ENCODE measurements at regions not wholly inside any gene's neighbourhood (a gene's known extent, or its start where the extent isn't known, plus 50 kb on each side); places are given as distances from the start of the nearest gene placed in this dataset.
"Not testable (repeated sequence)": the region's sequence is repeated elsewhere in the genome, so short reads cannot be mapped to it uniquely, and the experiment has no call there.

DNA sequence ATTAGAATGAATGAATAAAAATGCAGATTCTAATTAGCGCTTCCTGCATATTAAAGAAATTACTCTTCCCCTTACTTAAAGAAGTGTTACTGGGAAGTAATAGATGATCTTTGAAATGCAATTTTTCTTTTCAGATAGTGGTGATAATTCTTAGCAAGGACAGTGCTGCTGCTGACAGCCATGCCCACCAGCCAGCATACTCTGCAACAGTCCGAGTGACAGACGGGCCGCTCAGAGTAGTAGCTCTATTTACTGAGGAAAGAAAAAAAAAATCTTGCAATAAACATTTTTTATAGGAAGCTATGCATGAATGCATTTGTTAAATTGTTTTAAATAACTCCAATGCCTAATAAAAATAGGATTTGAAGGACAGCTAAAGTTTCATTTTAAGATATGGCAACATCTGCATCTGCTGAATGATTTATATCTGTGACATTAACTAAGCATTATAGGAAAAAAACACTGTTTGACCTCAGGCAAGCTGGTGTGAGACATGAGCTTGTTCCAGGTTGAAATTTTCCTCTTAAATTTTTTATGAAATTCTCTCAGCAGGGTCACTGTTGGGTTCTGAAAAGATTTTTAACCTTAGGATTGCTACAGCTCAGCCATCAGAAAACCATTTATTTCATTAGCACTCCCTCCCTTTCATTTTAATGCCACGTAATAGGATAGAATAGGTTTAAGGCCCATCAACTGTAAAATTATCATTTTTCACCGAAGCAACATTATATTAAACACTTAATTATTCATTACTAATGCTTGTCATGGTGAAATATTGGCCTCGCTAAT, 393.8 kb downstream of the DCDC2C start:
- Histone ChIP-seq H3K4me3 (ENCODE audit: low read depth, low read length) (no peak overlapping the region), H3K36me3 (replicated peaks) (no peaks in the 10 kb centered on the region), H3K27ac (no peak overlapping the region), H3K27me3 (replicated peaks) (no peaks in the 10 kb centered on the region)
- in situ Hi-C loops (cut with HindIII; ENCODE audit: low pct_ligation_motif_present, low sequenced_read_pairs), result no loop called here
- TF ChIP-seq, protein P1, sequence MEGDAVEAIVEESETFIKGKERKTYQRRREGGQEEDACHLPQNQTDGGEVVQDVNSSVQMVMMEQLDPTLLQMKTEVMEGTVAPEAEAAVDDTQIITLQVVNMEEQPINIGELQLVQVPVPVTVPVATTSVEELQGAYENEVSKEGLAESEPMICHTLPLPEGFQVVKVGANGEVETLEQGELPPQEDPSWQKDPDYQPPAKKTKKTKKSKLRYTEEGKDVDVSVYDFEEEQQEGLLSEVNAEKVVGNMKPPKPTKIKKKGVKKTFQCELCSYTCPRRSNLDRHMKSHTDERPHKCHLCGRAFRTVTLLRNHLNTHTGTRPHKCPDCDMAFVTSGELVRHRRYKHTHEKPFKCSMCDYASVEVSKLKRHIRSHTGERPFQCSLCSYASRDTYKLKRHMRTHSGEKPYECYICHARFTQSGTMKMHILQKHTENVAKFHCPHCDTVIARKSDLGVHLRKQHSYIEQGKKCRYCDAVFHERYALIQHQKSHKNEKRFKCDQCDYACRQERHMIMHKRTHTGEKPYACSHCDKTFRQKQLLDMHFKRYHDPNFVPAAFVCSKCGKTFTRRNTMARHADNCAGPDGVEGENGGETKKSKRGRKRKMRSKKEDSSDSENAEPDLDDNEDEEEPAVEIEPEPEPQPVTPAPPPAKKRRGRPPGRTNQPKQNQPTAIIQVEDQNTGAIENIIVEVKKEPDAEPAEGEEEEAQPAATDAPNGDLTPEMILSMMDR (IDR thresholded peaks at IDR 0.05; ENCODE audit: low read depth, low read length, missing control alignments), result no peak
- no peak for DNase-seq

DNA sequence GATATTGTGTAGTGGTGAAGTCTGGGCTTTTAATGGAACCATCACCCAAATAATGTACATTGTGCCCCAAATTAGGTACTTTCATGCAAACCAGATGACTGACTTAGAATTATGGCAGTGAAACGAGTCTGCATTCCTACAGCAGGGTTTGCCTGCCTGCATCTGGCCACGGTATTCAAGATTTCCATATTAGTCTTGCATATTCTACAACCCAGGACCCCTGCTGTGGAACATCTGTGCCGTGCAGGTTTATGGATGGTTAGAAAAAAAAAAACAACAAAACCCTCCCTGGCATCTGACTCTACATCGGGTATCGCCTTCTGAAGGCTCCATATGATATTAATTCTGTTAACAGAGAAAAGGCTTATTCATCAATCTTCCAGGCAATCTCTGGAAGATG, 394.8 kb downstream of the DCDC2C start:
- Histone ChIP-seq H3K27ac (no peak overlapping the region), H3K4me3 (ENCODE audit: low read depth, low read length) (no peak overlapping the region), H3K27me3 (replicated peaks) (no peaks in the 10 kb centered on the region), H3K36me3 (replicated peaks) (no peaks in the 10 kb centered on the region)
- in situ Hi-C loops (cut with HindIII; ENCODE audit: low pct_ligation_motif_present, low sequenced_read_pairs), result no loop called here
- no peak for DNase-seq
- TF ChIP-seq, protein P1 (IDR thresholded peaks at IDR 0.05; ENCODE audit: low read depth, low read length, missing control alignments), result no peak

DNA sequence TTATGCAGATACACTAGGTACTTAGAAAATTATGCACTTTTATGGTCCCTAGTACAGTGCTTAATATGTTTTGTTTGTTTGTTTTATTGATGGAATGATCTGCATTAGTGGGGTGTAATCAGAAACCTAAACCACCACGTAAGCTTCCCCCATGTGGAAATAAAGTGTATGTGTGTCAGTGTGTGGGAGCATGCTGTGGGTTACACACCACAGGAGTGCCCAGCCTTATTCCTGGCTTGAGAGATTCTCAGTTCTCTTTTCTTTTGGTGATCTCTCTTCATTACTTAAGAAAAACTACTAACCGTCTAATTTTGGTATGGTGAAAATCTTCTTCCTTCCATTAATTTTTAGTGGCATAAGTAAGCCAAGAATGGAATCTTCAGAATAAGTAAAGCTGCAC, 398.6 kb downstream of the DCDC2C start:
- in situ Hi-C loops (cut with HindIII; ENCODE audit: low pct_ligation_motif_present, low sequenced_read_pairs), result no loop called here
- TF ChIP-seq, protein P1 (IDR thresholded peaks at IDR 0.05; ENCODE audit: low read depth, low read length, missing control alignments), result no peak
- no peak overlapping the region for H3K4me3 ChIP-seq (ENCODE audit: low read depth, low read length)
- no peak for DNase-seq
- no peak overlapping the region for H3K27ac ChIP-seq
- H3K27me3 ChIP-seq (replicated peaks), result no peaks in the 10 kb centered on the region
- H3K36me3 ChIP-seq (replicated peaks), result no peaks in the 10 kb centered on the region

DNA sequence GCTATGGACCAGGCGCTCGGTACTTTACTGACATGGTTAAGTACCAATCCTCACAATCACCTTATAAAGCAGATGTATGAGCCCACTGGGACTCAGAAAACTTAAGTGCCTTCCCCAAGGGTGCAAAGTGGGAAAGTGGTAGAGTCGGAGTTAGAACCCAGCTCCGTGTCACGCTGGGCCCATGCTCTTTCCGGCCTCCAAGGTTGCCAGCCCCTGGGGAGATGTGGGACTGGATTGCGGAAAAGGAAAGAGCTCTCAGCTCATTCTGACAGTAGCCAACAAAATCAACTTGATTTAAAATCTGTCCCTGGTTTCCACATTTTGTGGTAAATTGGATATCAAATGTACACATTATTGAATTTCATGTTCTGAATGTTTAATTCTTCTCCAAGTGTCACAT, 403.8 kb downstream of the DCDC2C start:
- TF ChIP-seq, protein P1 (IDR thresholded peaks at IDR 0.05; ENCODE audit: low read depth, low read length, missing control alignments), result no peak
- Histone ChIP-seq H3K36me3 (replicated peaks) (no peaks in the 10 kb centered on the region), H3K27ac (no peak overlapping the region), H3K27me3 (replicated peaks) (no peaks in the 10 kb centered on the region), H3K4me3 (ENCODE audit: low read depth, low read length) (no peak overlapping the region)
- in situ Hi-C loops (cut with HindIII; ENCODE audit: low pct_ligation_motif_present, low sequenced_read_pairs), result no loop called here
- DNase-seq, result no peak

DNA sequence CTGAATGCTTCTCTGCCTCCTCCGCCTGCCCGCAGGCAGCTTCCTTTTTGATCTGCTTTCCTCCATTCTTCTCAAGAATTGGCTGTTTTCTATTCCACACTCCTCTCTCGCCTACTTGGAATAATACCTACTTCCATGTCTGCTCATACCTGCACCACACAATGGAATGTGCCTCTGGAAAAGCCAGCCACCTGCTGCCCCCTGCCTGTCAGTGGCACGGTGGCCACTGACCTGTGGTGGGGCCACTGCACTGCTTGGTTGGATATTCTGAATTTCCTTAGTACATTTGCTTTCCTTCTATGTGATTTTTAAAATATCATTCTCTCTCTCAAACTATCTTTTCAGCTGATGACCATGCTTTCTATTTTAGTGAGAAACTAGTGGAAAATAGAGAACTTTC, 406.9 kb downstream of the DCDC2C start:
- H3K4me3 ChIP-seq (ENCODE audit: low read depth, low read length), result no peak overlapping the region
- in situ Hi-C loops (cut with HindIII; ENCODE audit: low pct_ligation_motif_present, low sequenced_read_pairs), result no loop called here
- TF ChIP-seq, protein P1 (IDR thresholded peaks at IDR 0.05; ENCODE audit: low read depth, low read length, missing control alignments), result no peak

DNA sequence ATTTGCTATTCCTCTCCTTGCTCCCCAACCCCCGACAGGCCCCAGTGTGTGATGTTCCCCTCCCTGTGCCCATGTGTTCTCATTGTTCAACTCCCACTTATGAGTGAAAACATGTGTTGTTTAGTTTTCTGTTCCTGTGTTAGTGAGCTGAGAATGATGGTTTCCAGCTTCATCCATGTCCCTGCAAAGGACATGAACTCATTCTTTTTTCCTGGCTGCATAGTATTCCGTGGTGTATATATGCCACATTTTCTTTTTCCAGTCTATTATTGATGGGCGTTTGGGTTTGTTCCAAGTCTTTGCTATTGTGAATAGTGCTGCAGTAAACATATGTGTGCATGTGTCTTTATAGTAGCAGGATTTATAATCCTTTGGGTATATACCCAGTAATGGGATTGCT, 412.1 kb downstream of the DCDC2C start:
- H3K36me3 ChIP-seq (replicated peaks); in situ Hi-C loops (cut with HindIII; ENCODE audit: low pct_ligation_motif_present, low sequenced_read_pairs); DNase-seq; H3K27me3 ChIP-seq (replicated peaks); H3K4me3 ChIP-seq (ENCODE audit: low read depth, low read length); H3K27ac ChIP-seq: not testable (repeated sequence)

More for the DNA sequence above, 406.9 kb downstream of the DCDC2C start:
- Histone ChIP-seq H3K27ac (no peak overlapping the region), H3K27me3 (replicated peaks) (no peaks in the 10 kb centered on the region), H3K36me3 (replicated peaks) (no peaks in the 10 kb centered on the region)
- no peak for DNase-seq
